HepG2 (cell line): ENCODE measurements at regions not wholly inside any gene's neighbourhood (a gene's known extent, or its start where the extent isn't known, plus 50 kb on each side); places are given as distances from the start of the nearest gene placed in this dataset.

Experiments used
- ATAC-seq: fragments of 200-7000 bp; cut with Tn5 transposase; 3 replicates; pipeline ENCODE4 v1.9.1; 2020; ENCODE audit warnings: mild to moderate bottlenecking, moderate library complexity
- BruUV-seq: library from RNA; stranded (reverse); fragments of 400-500 nt; replicated peaks from 2 replicates; lab custom pipeline; 2021; lab: Mats Ljungman, UMichigan
- CTCF ChIA-PET: fragments of 300-600 bp; formaldehyde crosslinking; extraction: SDS; loops from one replicate; lab custom pipeline; 2021; ENCODE audit warnings: low total read pairs, inconsistent platforms, low intra/inter-chr PET ratio; lab: Yijun Ruan, JAX
- POLR2A ChIA-PET: fragments of 350-600 bp; sonication (Branson Sonifier 250); formaldehyde crosslinking; loops from one replicate; lab custom pipeline; 2020; ENCODE audit warnings: antibody characterized with exemption, inconsistent platforms; lab: Yijun Ruan, JAX
- DNase-seq: peaks from one replicate; pipeline ENCODE4 v3.0.0-alpha.2; 2015; ENCODE audit warnings: low spot score
- FAIRE-seq: peaks from 3 replicates; lab custom pipeline; 2011; peaks lifted over from hg19 to GRCh38; lab: Jason Lieb, UNC
- H2AFZ ChIP-seq: one replicate; pipeline ENCODE4 v1.6.1; 2011; ENCODE audit warnings: low read length, inconsistent platforms
- H3K27ac ChIP-seq: fragments of 300-600 bp; 3 replicates; pipeline ENCODE4 v1.8.0; 2011; ENCODE audit warnings: mixed run types, mild to moderate bottlenecking, mixed read lengths, low read length, inconsistent platforms; ENCODE audit not compliant: insufficient read depth; ENCODE audit errors: extremely low read length
- H3K27me3 ChIP-seq, 2 experiments: fragments of 200-600 bp in 1 of 2; 2 replicates in 1 of 2; 3 replicates in 1 of 2; pipeline versions ENCODE4 v1.6.0 to v1.8.0; 2011; ENCODE audit warnings: low read length in 2 of 2, mild to moderate bottlenecking in 2 of 2, moderate library complexity in 2 of 2, inconsistent platforms in 1 of 2; ENCODE audit not compliant: insufficient read depth in 2 of 2, control insufficient read depth in 1 of 2
- H3K36me3 ChIP-seq, 2 experiments: fragments of 200-600 bp in 1 of 2; replicated peaks in 1 of 2; 2 replicates in 1 of 2; 3 replicates in 1 of 2; pipeline versions ENCODE4 v1.5.1 to v1.8.0; 2011; ENCODE audit warnings: low read length in 2 of 2, inconsistent platforms in 1 of 2; ENCODE audit not compliant: insufficient read depth in 2 of 2, control insufficient read depth in 1 of 2
- H3K4me1 ChIP-seq: 2 replicates; pipeline ENCODE4 v1.5.1; 2012; ENCODE audit warnings: low read length, inconsistent platforms; ENCODE audit not compliant: insufficient read depth
- H3K4me2 ChIP-seq: 2 replicates; pipeline ENCODE4 v1.6.0; 2011; ENCODE audit warnings: low read depth, low read length, inconsistent platforms
- H3K4me3 ChIP-seq, 3 experiments: fragments of 200-600 bp in 1 of 3; sonication (generic), shearing (Covaris generic) in 1 of 3; replicated peaks in 1 of 3; 2 replicates each; pipeline ENCODE4 v1.5.1; 2011 to 2016; ENCODE audit warnings: low read length in 3 of 3, inconsistent platforms in 2 of 3, low read depth in 2 of 3, mild to moderate bottlenecking in 2 of 3, control low read depth in 1 of 3, mixed read lengths in 1 of 3; ENCODE audit not compliant: insufficient read depth in 1 of 3
- H3K79me2 ChIP-seq: one replicate; pipeline ENCODE4 v1.6.1; 2011; ENCODE audit warnings: low read length, inconsistent platforms; ENCODE audit not compliant: insufficient read depth
- H3K9ac ChIP-seq: 2 replicates; pipeline ENCODE4 v1.6.0; 2011; ENCODE audit warnings: mild to moderate bottlenecking, low read depth, low read length, inconsistent platforms; ENCODE audit not compliant: insufficient read depth
- H3K9me3 ChIP-seq: 2 replicates; pipeline ENCODE4 v1.5.1; 2012; ENCODE audit warnings: mild to moderate bottlenecking, low read length
- H4K20me1 ChIP-seq: 2 replicates; pipeline ENCODE4 v1.6.0; 2011; ENCODE audit warnings: inconsistent platforms, mild to moderate bottlenecking, low read length, moderate library complexity; ENCODE audit not compliant: insufficient read depth
- GATAD2A ChIP-seq: IDR thresholded peaks from 2 replicates; pipeline ENCODE4 v1.6.1; 2016
- SALL1 ChIP-seq: sonication (generic); formaldehyde crosslinking; IDR thresholded peaks from 2 replicates; pipeline ENCODE4 v1.8.0; 2022; ENCODE audit warnings: mild to moderate bottlenecking, missing genetic modification reagents
- SOX6 ChIP-seq, 2 experiments: fragments of 450-650 bp in 1 of 2; sonication (generic) in 1 of 2; formaldehyde crosslinking in 1 of 2; IDR thresholded peaks; 2 replicates each; pipeline versions ENCODE4 v1.4.0 to v1.6.1; 2017 to 2020; ENCODE audit warnings: antibody characterized with exemption in 1 of 2, mild to moderate bottlenecking in 1 of 2, missing genetic modification reagents in 1 of 2
- ZBTB33 ChIP-seq: sonication (generic); formaldehyde crosslinking; IDR thresholded peaks from 2 replicates; pipeline ENCODE4 v1.4.0; 2020; ENCODE audit warnings: missing genetic modification reagents
- ZNF513 ChIP-seq: sonication (generic); formaldehyde crosslinking; conservative IDR thresholded peaks from 2 replicates; pipeline ENCODE4 v1.5.0; 2020; ENCODE audit warnings: missing genetic modification reagents
- WGBS: methylation state at CpG from one replicate; pipeline ENCODE4 v1.1.6; 2017; ENCODE audit warnings: low lambda C conversion rate; 5-methylcytosine and 5-hydroxymethylcytosine counted together
- in situ Hi-C: cut with HindIII; loops from 2 replicates; pipeline ENCODE4 v1.10.0; 2017; ENCODE audit warnings: low pct_unique_long_range_greater_than_20kb; ENCODE audit not compliant: extremely low pct_ligation_motif_present
- intact Hi-C: fragments of 100-400 bp; cut with micrococcal nuclease; formaldehyde crosslinking; loops from one replicate; pipeline ENCODE4 v1.10.0; 2022; ENCODE audit not compliant: unreplicated experiment

GRCh38 chr1:214122110-214122509 lies 134.3 kb downstream of the PROX1 start:
- ChIA-PET POLR2A (interaction anchor here (1.0 to 5.1 kb wide), 6 partner anchors 71 to 750 kb away, joined by 3 to 52 read pairs (median 12); partner anchors contain the start of gene PROX1), CTCF (interaction anchor here (1.2 kb wide), 1 partner anchor 95 kb away, joined by 3 read pairs; no protein-coding TSS in a partner anchor)
- FAIRE-seq (no peak), DNase-seq (no peak), ATAC-seq (no peak)
- intact Hi-C loops, result loop anchor here (2.0 to 5.0 kb wide), 5 partner anchors 71 to 1000 kb away; no protein-coding TSS in a partner anchor
- H3K79me2 ChIP-seq, result no peaks in the 10 kb centered on the region
- peak; percentile 93 for TF ChIP-seq ZBTB33 (CRISPR knock-in tag)
- TF ChIP-seq SALL1 (CRISPR knock-in tag), result peak; percentile 24; the same call in 1 of the 2 replicates
- TF ChIP-seq GATAD2A (CRISPR knock-in tag), result 0 out of 2 replicates have a peak, but pooled peaks have one; percentile 19
- no peak for TF ChIP-seq ZNF513 (CRISPR knock-in tag)
- no peak for TF ChIP-seq SOX6 (IDR thresholded peaks at IDR 0.05)
- TF ChIP-seq SOX6 (CRISPR knock-in tag; IDR thresholded peaks at IDR 0.05), result 0 out of 2 replicates have a peak, but pooled peaks have one; percentile 16
- H3K4me2 ChIP-seq, result no peak overlapping the region
- H3K27me3 ChIP-seq, result no peaks in the 10 kb centered on the region
- WGBS, result 97% methylated on average over 6 of the region's 6 CpGs
- H4K20me1 ChIP-seq, result no peaks in the 10 kb centered on the region
- H3K9ac ChIP-seq, result no peak overlapping the region
- peaks cover 13% of the 10 kb centered on the region for H3K9me3 ChIP-seq
- in situ Hi-C loops, result loop anchor here (10.0 to 25.0 kb wide), 5 partner anchors 110 to 997 kb away; no protein-coding TSS in a partner anchor
- H2AFZ ChIP-seq, result no peak overlapping the region
- no peak overlapping the region for H3K4me3 ChIP-seq
- H3K4me1 ChIP-seq, result peaks cover 54% of the 10 kb centered on the region
- H3K36me3 ChIP-seq, result no peaks in the 10 kb centered on the region
- BruUV-seq, result no TSS peak
- no peak overlapping the region for H3K27ac ChIP-seq
